Upper lobe of left lung (tissue), 6 donors: ENCODE measurements at regions not wholly inside any gene's neighbourhood (a gene's known extent, or its start where the extent isn't known, plus 50 kb on each side); places are given as distances from the start of the nearest gene placed in this dataset.

Experiments used
- ATAC-seq, 2 donors: fragments of 200-7000 bp; cut with Tn5 transposase; one replicate each; pipeline ENCODE4 v1.9.1; 2022; ENCODE audit warnings: mild to moderate bottlenecking in 2 of 2, moderate library complexity in 2 of 2; ENCODE audit not compliant: low FRiP score in 2 of 2
- DNase-seq, 2 donors: peaks; one replicate each; pipeline ENCODE4 v3.0.0-alpha.2; 2019 to 2020
- H3K27ac ChIP-seq, 4 donors: fragments of 200-600 bp; sonication (generic); one replicate each; pipeline ENCODE4 v1.5.1; 2016 to 2019
- H3K27me3 ChIP-seq, 4 donors: fragments of 200-600 bp; sonication (generic); one replicate each; pipeline ENCODE4 v1.5.1; 2017 to 2019
- H3K36me3 ChIP-seq, 4 donors: fragments of 200-600 bp; sonication (generic); one replicate each; pipeline ENCODE4 v1.5.1; 2016 to 2019
- H3K4me1 ChIP-seq, 4 donors: fragments of 200-600 bp; sonication (generic); one replicate each; pipeline ENCODE4 v1.5.1; 2018 to 2019
- H3K4me3 ChIP-seq, 4 donors: fragments of 200-600 bp; sonication (generic); one replicate each; pipeline ENCODE4 v1.5.1; 2017 to 2019; ENCODE audit warnings: mild to moderate bottlenecking in 2 of 4, moderate library complexity in 1 of 4
- H3K9me3 ChIP-seq, 4 donors: fragments of 200-600 bp; sonication (generic); one replicate each; pipeline ENCODE4 v1.5.1; 2018 to 2019
- EP300 ChIP-seq, 4 donors: sonication (generic); formaldehyde crosslinking; IDR thresholded peaks; one replicate each; pipeline ENCODE4 v1.5.1; 2017; ENCODE audit warnings: antibody characterized with exemption in 4 of 4, control low read depth in 2 of 4
- POLR2A ChIP-seq, 4 donors: fragments of 450-650 bp; IDR thresholded peaks; one replicate each; pipeline ENCODE4 v1.5.1; 2016 to 2017; ENCODE audit warnings: antibody characterized with exemption in 4 of 4, mild to moderate bottlenecking in 2 of 4
- POLR2AphosphoS5 ChIP-seq, 2 donors: sonication (generic); formaldehyde crosslinking; IDR thresholded peaks; one replicate each; pipeline ENCODE4 v1.5.1; 2017; ENCODE audit warnings: antibody characterized with exemption in 2 of 2
- WGBS, 2 donors: methylation state at CpG; one replicate each; pipeline ENCODE4 v1.1.5; 2017 to 2018; 5-methylcytosine and 5-hydroxymethylcytosine counted together
- TF ChIP-seq, protein P1 (sequence below), 6 experiments: fragments of 450-650 bp in 4 of 6; fragments of 200-600 bp in 2 of 6; sonication (generic) in 2 of 6; IDR thresholded peaks; one replicate each; pipeline ENCODE4 v1.5.1; 2016 to 2019; ENCODE audit warnings: antibody characterized with exemption in 6 of 6
- donor health status: DM: no; HTN: no; CAD: no; lungs with moderate emphysema.
- donor health status: DM: no; HTN: yes; CAD: no; lungs with severe emphysema.

GRCh38 chr1:194150242-194150641 is 963.8 kb upstream of the B3GALT2 start:
- TF ChIP-seq, protein P1, sequence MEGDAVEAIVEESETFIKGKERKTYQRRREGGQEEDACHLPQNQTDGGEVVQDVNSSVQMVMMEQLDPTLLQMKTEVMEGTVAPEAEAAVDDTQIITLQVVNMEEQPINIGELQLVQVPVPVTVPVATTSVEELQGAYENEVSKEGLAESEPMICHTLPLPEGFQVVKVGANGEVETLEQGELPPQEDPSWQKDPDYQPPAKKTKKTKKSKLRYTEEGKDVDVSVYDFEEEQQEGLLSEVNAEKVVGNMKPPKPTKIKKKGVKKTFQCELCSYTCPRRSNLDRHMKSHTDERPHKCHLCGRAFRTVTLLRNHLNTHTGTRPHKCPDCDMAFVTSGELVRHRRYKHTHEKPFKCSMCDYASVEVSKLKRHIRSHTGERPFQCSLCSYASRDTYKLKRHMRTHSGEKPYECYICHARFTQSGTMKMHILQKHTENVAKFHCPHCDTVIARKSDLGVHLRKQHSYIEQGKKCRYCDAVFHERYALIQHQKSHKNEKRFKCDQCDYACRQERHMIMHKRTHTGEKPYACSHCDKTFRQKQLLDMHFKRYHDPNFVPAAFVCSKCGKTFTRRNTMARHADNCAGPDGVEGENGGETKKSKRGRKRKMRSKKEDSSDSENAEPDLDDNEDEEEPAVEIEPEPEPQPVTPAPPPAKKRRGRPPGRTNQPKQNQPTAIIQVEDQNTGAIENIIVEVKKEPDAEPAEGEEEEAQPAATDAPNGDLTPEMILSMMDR (IDR thresholded peaks at IDR 0.05): no peak
- TF ChIP-seq POLR2AphosphoS5 (IDR thresholded peaks at IDR 0.05): no peak
- no peak for TF ChIP-seq POLR2A (IDR thresholded peaks at IDR 0.05)
- TF ChIP-seq EP300 (IDR thresholded peaks at IDR 0.05): no peak
- H3K27ac ChIP-seq: no peak overlapping the region
- H3K4me1 ChIP-seq: no peaks in the 10 kb centered on the region
- no peaks in the 10 kb centered on the region for H3K36me3 ChIP-seq
- no peak overlapping the region for H3K4me3 ChIP-seq
- ATAC-seq (no peak), DNase-seq (no peak)
- no peaks in the 10 kb centered on the region for H3K27me3 ChIP-seq
- no peaks in the 10 kb centered on the region for H3K9me3 ChIP-seq

- Histone ChIP-seq H3K4me3 (no peak overlapping the region), H3K4me1 (no peaks in the 10 kb centered on the region), H3K36me3 (no peaks in the 10 kb centered on the region), H3K27me3 (no peaks in the 10 kb centered on the region), H3K27ac (no peak overlapping the region), H3K9me3 (no peaks in the 10 kb centered on the region)
- WGBS, 2 donors: 87% methylated on average over 2 of the region's 2 CpGs
- DNase-seq (no peak), ATAC-seq (no peak)
- TF ChIP-seq, protein P1 (IDR thresholded peaks at IDR 0.05): no peak
Observed at GRCh38 chr1:194133152-194133551, 946.7 kb upstream of the B3GALT2 start.

DNA sequence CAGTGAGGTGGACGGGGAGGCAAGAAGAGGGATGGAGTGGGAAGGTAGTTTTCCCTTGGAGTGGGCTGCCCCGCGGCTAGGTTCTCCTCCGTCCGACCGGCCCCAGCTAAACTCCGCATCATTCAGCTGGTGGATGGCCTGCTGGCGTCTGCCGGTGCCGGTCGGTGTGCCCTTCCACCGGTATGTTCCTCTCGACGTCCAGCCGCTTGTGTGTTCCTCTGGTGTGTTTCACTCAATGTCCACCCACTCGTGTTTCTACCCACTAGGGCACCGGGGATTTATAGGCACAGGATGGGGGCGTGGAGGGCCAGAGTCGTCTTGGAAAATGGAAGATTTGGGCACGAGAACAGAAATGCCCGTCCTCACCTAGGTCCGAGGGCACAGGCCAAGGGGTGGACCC is 931.7 kb upstream of the B3GALT2 start:
- WGBS, 2 donors: 92 to 95% methylated on average over 16 to 22 of the region's 22 CpGs
- peak in 1 of 2 donors; percentile 36 for DNase-seq
- Histone ChIP-seq H3K27ac (no peak overlapping the region), H3K27me3 (no peaks in the 10 kb centered on the region), H3K9me3 (no peaks in the 10 kb centered on the region), H3K4me1 (no peaks in the 10 kb centered on the region), H3K4me3 (no peak overlapping the region), H3K36me3 (no peaks in the 10 kb centered on the region)
- TF ChIP-seq, protein P1 (IDR thresholded peaks at IDR 0.05): no peak
- TF ChIP-seq POLR2AphosphoS5 (IDR thresholded peaks at IDR 0.05): no peak
- TF ChIP-seq POLR2A (IDR thresholded peaks at IDR 0.05): no peak
- no peak for TF ChIP-seq EP300 (IDR thresholded peaks at IDR 0.05)
- peak in 1 of 2 donors; percentile 23 for ATAC-seq

DNA sequence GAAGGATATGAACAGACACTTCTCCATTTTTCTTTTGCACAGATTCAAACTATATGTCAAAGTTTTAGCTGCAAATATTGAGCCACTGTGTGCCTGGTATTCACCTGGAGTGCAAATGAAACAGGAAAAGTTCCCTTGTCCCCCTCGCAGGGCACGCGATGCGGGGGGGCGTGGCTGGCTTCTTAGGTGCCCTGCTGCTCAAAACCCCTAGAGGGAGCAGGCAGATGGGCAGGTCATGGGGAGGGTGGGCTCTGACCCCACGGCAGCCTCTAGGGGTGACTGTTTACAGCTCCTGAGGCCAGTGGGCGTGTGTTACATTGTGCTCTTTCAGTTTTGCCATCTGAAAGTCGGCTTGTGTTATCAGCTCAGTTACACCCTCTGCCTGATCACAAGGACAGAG is 931.2 kb upstream of the B3GALT2 start:
- TF ChIP-seq EP300 (IDR thresholded peaks at IDR 0.05) (no peak), POLR2A (IDR thresholded peaks at IDR 0.05) (no peak), POLR2AphosphoS5 (IDR thresholded peaks at IDR 0.05) (no peak)
- TF ChIP-seq, protein P1 (IDR thresholded peaks at IDR 0.05): no peak
- Histone ChIP-seq H3K9me3 (no peaks in the 10 kb centered on the region), H3K4me3 (no peak overlapping the region), H3K36me3 (no peaks in the 10 kb centered on the region), H3K27ac (no peak overlapping the region), H3K27me3 (no peaks in the 10 kb centered on the region), H3K4me1 (no peaks in the 10 kb centered on the region)
- ATAC-seq (no peak), DNase-seq (peak in 1 of 2 donors; percentile 58)
- WGBS, 2 donors: 82 to 86% methylated on average over 7 to 8 of the region's 8 CpGs

GRCh38 chr1:194114288-194114687 is 927.9 kb upstream of the B3GALT2 start:
- Histone ChIP-seq H3K4me3 (no peak overlapping the region), H3K27ac (no peak overlapping the region), H3K27me3 (no peaks in the 10 kb centered on the region), H3K9me3 (no peaks in the 10 kb centered on the region), H3K4me1 (no peaks in the 10 kb centered on the region), H3K36me3 (no peaks in the 10 kb centered on the region)
- DNase-seq (no peak), ATAC-seq (no peak)
- 79 to 95% methylated on average over 3 of the region's 3 CpGs for whole genome bisulfite sequencing, 2 donors
- no peak for TF ChIP-seq POLR2AphosphoS5 (IDR thresholded peaks at IDR 0.05)
- no peak for TF ChIP-seq POLR2A (IDR thresholded peaks at IDR 0.05)
- TF ChIP-seq, protein P1 (IDR thresholded peaks at IDR 0.05): no peak
- TF ChIP-seq EP300 (IDR thresholded peaks at IDR 0.05): no peak
